GM12878 (cell line): ENCODE measurements at regions not wholly inside any gene's neighbourhood (a gene's known extent, or its start where the extent isn't known, plus 50 kb on each side); places are given as distances from the start of the nearest gene placed in this dataset.

Experiments used
- ATAC-seq: fragments of 200-7000 bp; cut with Tn5 transposase; 3 replicates; pipeline ENCODE4 v1.9.1; 2020; ENCODE audit warnings: mild to moderate bottlenecking, moderate library complexity
- BruUV-seq: library from RNA; stranded (reverse); fragments of 400-500 nt; replicated peaks from 2 replicates; lab custom pipeline; 2021; lab: Mats Ljungman, UMichigan
- CTCF ChIA-PET: fragments of 300-600 bp; sonication (Branson Sonifier 250); formaldehyde crosslinking; extraction: SDS; loops from one replicate; lab custom pipeline; 2021; ENCODE audit warnings: inconsistent platforms; lab: Yijun Ruan, JAX
- POLR2A ChIA-PET: fragments of 350-600 bp; formaldehyde crosslinking; extraction: SDS; loops from one replicate; lab custom pipeline; 2021; ENCODE audit warnings: inconsistent platforms; lab: Charles Lee
- RAD21 ChIA-PET: fragments of 300-600 bp; sonication (Branson Sonifier 250); formaldehyde crosslinking; loops from one replicate; lab custom pipeline; 2023; ENCODE audit warnings: antibody characterized with exemption; ENCODE audit not compliant: unreplicated experiment; lab: Charles Lee
- SMC1A ChIA-PET: fragments of 300-600 bp; sonication (Branson Sonifier 250); formaldehyde crosslinking; loops from one replicate; lab custom pipeline; 2023; ENCODE audit not compliant: unreplicated experiment, uncharacterized antibody; lab: Charles Lee
- DNase-seq: peaks from one replicate; pipeline ENCODE4 v3.0.0-alpha.2; 2011; ENCODE audit warnings: low read depth, low spot score
- FAIRE-seq: peaks from 3 replicates; lab custom pipeline; 2011; peaks lifted over from hg19 to GRCh38; lab: Jason Lieb, UNC
- H2AFZ ChIP-seq: 2 replicates; pipeline ENCODE4 v1.6.0; 2011; ENCODE audit warnings: low read depth, low read length, control low read depth; ENCODE audit not compliant: control insufficient read depth
- H3K27ac ChIP-seq: 2 replicates; pipeline ENCODE4 v1.5.1; 2011; ENCODE audit warnings: control low read depth; ENCODE audit not compliant: control insufficient read depth, insufficient read depth
- H3K27me3 ChIP-seq, 2 experiments: replicated peaks in 1 of 2; 2 replicates each; pipeline versions ENCODE4 v1.6.0 to v1.6.1; 2011; ENCODE audit warnings: low read length in 1 of 2; ENCODE audit not compliant: control insufficient read depth in 2 of 2, insufficient read depth in 2 of 2
- H3K36me3 ChIP-seq, 2 experiments: 2 replicates each; pipeline ENCODE4 v1.5.1; 2011; ENCODE audit warnings: low read length in 1 of 2; ENCODE audit not compliant: control insufficient read depth in 2 of 2, insufficient read depth in 2 of 2
- H3K4me1 ChIP-seq: 2 replicates; pipeline ENCODE4 v1.6.1; 2011; ENCODE audit warnings: mild to moderate bottlenecking, low read length, moderate library complexity, mixed read lengths; ENCODE audit not compliant: control insufficient read depth, insufficient read depth
- H3K4me2 ChIP-seq: 2 replicates; pipeline ENCODE4 v1.6.0; 2011; ENCODE audit warnings: control low read depth; ENCODE audit not compliant: control insufficient read depth, insufficient read depth
- H3K4me3 ChIP-seq: fragments of 200-600 bp; sonication (generic); 2 replicates; pipeline ENCODE4 v1.5.1; 2016
- H3K79me2 ChIP-seq: 2 replicates; pipeline ENCODE4 v1.6.0; 2011; ENCODE audit warnings: low read length; ENCODE audit not compliant: control insufficient read depth, insufficient read depth
- H3K9ac ChIP-seq: 2 replicates; pipeline ENCODE4 v1.8.0; 2011; ENCODE audit warnings: low read length, control low read depth, mixed read lengths; ENCODE audit not compliant: control insufficient read depth, insufficient read depth
- H3K9me3 ChIP-seq: replicated peaks from 3 replicates; pipeline ENCODE4 v1.5.1; 2011; ENCODE audit warnings: mild to moderate bottlenecking, low read length; ENCODE audit not compliant: control insufficient read depth, insufficient read depth
- H4K20me1 ChIP-seq: 2 replicates; pipeline ENCODE4 v1.6.0; 2011; ENCODE audit not compliant: control insufficient read depth, insufficient read depth
- ASH2L ChIP-seq: fragments of 300-600, 200-600 bp; sonication (generic); IDR thresholded peaks from 2 replicates; pipeline ENCODE4 v1.6.1; 2017; ENCODE audit warnings: low read depth, mild to moderate bottlenecking, borderline replicate concordance
- ATF7 ChIP-seq: fragments of 450-650 bp; IDR thresholded peaks from 2 replicates; pipeline ENCODE4 v1.6.1; 2016; ENCODE audit warnings: low read depth, mild to moderate bottlenecking
- BCLAF1 ChIP-seq: fragments of 450-650 bp; IDR thresholded peaks from 2 replicates; pipeline ENCODE4 v1.6.1; 2017; ENCODE audit warnings: antibody characterized with exemption, mild to moderate bottlenecking, moderate library complexity
- FOXK2 ChIP-seq: fragments of 450-650 bp; IDR thresholded peaks from 2 replicates; pipeline ENCODE4 v1.6.1; 2017; ENCODE audit warnings: mild to moderate bottlenecking, moderate library complexity
- HDAC6 ChIP-seq: fragments of 200-600 bp; sonication (generic); IDR thresholded peaks from one replicate; pipeline ENCODE4 v1.8.0; 2017; ENCODE audit warnings: antibody characterized with exemption; ENCODE audit not compliant: unreplicated experiment
- HDGF ChIP-seq: fragments of 450-650 bp; IDR thresholded peaks from 2 replicates; pipeline ENCODE4 v1.6.1; 2016; ENCODE audit warnings: antibody characterized with exemption
- MXI1 ChIP-seq: fragments of 150-350 bp; IDR thresholded peaks from 2 replicates; pipeline ENCODE4 v1.6.1; 2011; ENCODE audit warnings: low read depth, mild to moderate bottlenecking, inconsistent platforms, low read length, improper control_type of control experiment
- RUNX3 ChIP-seq: IDR thresholded peaks from 2 replicates; pipeline ENCODE4 v1.6.1; 2012; ENCODE audit warnings: low read length, inconsistent platforms
- SPI1 ChIP-seq: IDR thresholded peaks from 2 replicates; pipeline ENCODE4 v1.6.1; 2011; ENCODE audit warnings: low read depth, mild to moderate bottlenecking, low read length, moderate library complexity, borderline replicate concordance; ENCODE audit not compliant: insufficient read depth
- SUPT20H ChIP-seq: IDR thresholded peaks from 2 replicates; pipeline ENCODE4 v1.6.1; 2011; ENCODE audit warnings: low read depth, mild to moderate bottlenecking, low read length, moderate library complexity, borderline replicate concordance; ENCODE audit not compliant: control insufficient read depth
- TAF1 ChIP-seq: IDR thresholded peaks from 2 replicates; pipeline ENCODE4 v1.6.1; 2011; ENCODE audit warnings: mild to moderate bottlenecking, low read depth, low read length, borderline replicate concordance
- TCF3 ChIP-seq: IDR thresholded peaks from 2 replicates; pipeline ENCODE4 v1.6.1; 2012; ENCODE audit warnings: low read depth, mild to moderate bottlenecking, low read length, borderline replicate concordance; ENCODE audit not compliant: insufficient read depth
- ZNF274 ChIP-seq: IDR thresholded peaks from one replicate; pipeline ENCODE4 v1.8.0; 2011; ENCODE audit not compliant: insufficient read length, insufficient read depth
- ZNF687 ChIP-seq: fragments of 450-650 bp; IDR thresholded peaks from 2 replicates; pipeline ENCODE4 v1.6.1; 2017; ENCODE audit warnings: mild to moderate bottlenecking, moderate library complexity
- WGBS: methylation state at CpG from one replicate; pipeline ENCODE4 v1.1.6; 2016; ENCODE audit warnings: low lambda C conversion rate; ENCODE audit not compliant: insufficient replicate concordance, insufficient coverage; ENCODE audit errors: missing lambda C conversion rate; 5-methylcytosine and 5-hydroxymethylcytosine counted together
- in situ Hi-C: fragments of 300-500 bp; cut with MboI; formaldehyde crosslinking; loops from 9 replicates; pipeline ENCODE4 v1.14.3; 2018; ENCODE audit warnings: mixed read lengths
- intact Hi-C: fragments of 100-400 bp; cut with micrococcal nuclease; formaldehyde crosslinking; loops from one replicate; pipeline ENCODE4 v1.14.2; 2022; ENCODE audit not compliant: unreplicated experiment
- TF ChIP-seq, protein P1 (sequence below): fragments of 150-350 bp; IDR thresholded peaks from 2 replicates; pipeline ENCODE4 v1.6.1; 2014; ENCODE audit warnings: mild to moderate bottlenecking, low read depth, low read length

DNA sequence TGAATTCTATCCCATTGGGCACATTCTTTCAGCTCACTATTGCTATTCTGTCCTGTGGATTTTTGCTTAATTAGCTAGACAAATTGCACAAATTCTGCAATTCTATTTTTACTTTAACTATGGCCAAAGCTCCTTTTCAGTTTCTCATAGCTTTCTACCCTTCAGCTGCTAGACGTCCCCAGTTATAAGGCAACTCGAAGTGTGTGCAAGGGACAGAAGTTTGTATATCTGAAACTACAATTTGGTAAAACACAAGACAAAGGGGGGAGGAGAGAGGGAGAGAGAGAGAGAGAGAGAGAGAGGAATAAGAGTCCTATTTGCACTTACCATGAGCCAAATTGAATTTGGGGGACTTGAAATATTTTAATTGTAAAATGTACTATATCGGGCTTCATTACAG, 91.8 kb downstream of the SETD4 start (continued):
- TF ChIP-seq BCLAF1: no peak
- no peak for TF ChIP-seq ZNF274
- no peak for TF ChIP-seq SPI1
- no peak for TF ChIP-seq FOXK2

DNA sequence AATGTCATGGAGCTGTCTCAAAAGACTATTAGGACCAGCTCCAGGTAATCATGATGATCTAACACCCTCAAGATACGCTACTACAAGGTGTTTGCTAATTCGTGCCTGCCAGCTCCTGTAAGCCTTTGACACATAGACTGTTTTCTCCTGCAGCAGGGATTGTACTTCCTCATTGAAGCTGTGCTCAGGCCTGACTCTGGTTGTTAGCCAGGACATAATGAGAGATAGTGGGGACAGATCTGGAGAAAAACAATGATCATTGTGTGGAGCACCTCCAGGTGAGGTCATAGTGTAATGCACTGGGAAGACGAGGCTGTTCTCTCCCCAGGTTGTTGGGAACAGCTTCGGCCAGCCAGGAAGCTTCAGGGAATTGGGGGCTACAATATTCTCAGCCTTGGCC, 94.6 kb downstream of the SETD4 start:
- Histone ChIP-seq H4K20me1 (no peaks in the 10 kb centered on the region), H3K4me1 (no peaks in the 10 kb centered on the region), H3K27me3 (no peaks in the 10 kb centered on the region; a peak in 1 of 4 replicates), H3K4me3 (no peak overlapping the region), H3K9ac (no peak overlapping the region), H3K79me2 (no peaks in the 10 kb centered on the region), H3K27ac (no peak overlapping the region), H3K4me2 (no peak overlapping the region), H2AFZ (no peak overlapping the region), H3K36me3 (no peaks in the 10 kb centered on the region), H3K9me3 (no peaks in the 10 kb centered on the region)
- TF ChIP-seq RUNX3 (no peak), ATF7 (no peak), HDGF (no peak), TAF1 (no peak), HDAC6 (no peak), SUPT20H (no peak), ZNF687 (no peak), MXI1 (no peak), ASH2L (no peak), TCF3 (no peak)
- TF ChIP-seq, protein P1, sequence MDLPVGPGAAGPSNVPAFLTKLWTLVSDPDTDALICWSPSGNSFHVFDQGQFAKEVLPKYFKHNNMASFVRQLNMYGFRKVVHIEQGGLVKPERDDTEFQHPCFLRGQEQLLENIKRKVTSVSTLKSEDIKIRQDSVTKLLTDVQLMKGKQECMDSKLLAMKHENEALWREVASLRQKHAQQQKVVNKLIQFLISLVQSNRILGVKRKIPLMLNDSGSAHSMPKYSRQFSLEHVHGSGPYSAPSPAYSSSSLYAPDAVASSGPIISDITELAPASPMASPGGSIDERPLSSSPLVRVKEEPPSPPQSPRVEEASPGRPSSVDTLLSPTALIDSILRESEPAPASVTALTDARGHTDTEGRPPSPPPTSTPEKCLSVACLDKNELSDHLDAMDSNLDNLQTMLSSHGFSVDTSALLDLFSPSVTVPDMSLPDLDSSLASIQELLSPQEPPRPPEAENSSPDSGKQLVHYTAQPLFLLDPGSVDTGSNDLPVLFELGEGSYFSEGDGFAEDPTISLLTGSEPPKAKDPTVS: no peak
- ChIA-PET RAD21 (no interaction called here), SMC1A (no interaction called here), POLR2A (no interaction called here), CTCF (interaction anchor here (0.6 kb wide), 1 partner anchor 61 kb away, joined by 3 read pairs; no protein-coding TSS in a partner anchor)
- in situ Hi-C loops: no loop called here
- BruUV-seq: no TSS peak
- intact Hi-C loops: no loop called here
- no peak for FAIRE-seq
- 9% methylated on average over 4 of the region's 4 CpGs for WGBS
- no peak for DNase-seq
- ATAC-seq: no peak
